Ovary (tissue), 3 donors: ENCODE measurements at regions not wholly inside any gene's neighbourhood (a gene's known extent, or its start where the extent isn't known, plus 50 kb on each side); places are given as distances from the start of the nearest gene placed in this dataset.

ENCODE experiments used
- EP300 ChIP-seq: sonication (generic); formaldehyde crosslinking; IDR thresholded peaks from one replicate; pipeline ENCODE4 v1.6.1; 2017; ENCODE audit warnings: antibody characterized with exemption
- POLR2A ChIP-seq: fragments of 450-650 bp; IDR thresholded peaks from one replicate; pipeline ENCODE4 v1.6.1; 2017; ENCODE audit warnings: antibody characterized with exemption, mild to moderate bottlenecking, moderate library complexity
- TF ChIP-seq, protein P1 (sequence below), 3 donors: fragments of 450-650 bp in 2 of 3; fragments of 200-600 bp in 1 of 3; IDR thresholded peaks; one replicate each; pipeline versions ENCODE4 v1.5.1 to v1.8.0; 2016 to 2022; ENCODE audit warnings: antibody characterized with exemption in 3 of 3, mild to moderate bottlenecking in 1 of 3
- donor health status: DM: no; HTN: no; CAD: no.

DNA sequence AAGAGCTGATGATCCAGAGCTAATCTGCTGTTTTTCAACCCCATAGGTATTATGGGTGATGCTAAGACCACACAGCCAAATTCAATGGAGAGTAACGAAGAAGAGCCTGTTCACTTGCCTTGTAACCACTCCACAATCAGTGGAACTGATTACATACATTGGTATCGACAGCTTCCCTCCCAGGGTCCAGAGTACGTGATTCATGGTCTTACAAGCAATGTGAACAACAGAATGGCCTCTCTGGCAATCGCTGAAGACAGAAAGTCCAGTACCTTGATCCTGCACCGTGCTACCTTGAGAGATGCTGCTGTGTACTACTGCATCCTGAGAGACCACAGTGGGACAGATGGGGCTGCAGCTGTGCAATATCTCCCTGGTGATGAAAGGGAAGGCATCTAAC, 386.0 kb downstream of the DAD1 start:
- TF ChIP-seq, protein P1, sequence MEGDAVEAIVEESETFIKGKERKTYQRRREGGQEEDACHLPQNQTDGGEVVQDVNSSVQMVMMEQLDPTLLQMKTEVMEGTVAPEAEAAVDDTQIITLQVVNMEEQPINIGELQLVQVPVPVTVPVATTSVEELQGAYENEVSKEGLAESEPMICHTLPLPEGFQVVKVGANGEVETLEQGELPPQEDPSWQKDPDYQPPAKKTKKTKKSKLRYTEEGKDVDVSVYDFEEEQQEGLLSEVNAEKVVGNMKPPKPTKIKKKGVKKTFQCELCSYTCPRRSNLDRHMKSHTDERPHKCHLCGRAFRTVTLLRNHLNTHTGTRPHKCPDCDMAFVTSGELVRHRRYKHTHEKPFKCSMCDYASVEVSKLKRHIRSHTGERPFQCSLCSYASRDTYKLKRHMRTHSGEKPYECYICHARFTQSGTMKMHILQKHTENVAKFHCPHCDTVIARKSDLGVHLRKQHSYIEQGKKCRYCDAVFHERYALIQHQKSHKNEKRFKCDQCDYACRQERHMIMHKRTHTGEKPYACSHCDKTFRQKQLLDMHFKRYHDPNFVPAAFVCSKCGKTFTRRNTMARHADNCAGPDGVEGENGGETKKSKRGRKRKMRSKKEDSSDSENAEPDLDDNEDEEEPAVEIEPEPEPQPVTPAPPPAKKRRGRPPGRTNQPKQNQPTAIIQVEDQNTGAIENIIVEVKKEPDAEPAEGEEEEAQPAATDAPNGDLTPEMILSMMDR (IDR thresholded peaks at IDR 0.05) = no peak
- TF ChIP-seq POLR2A = no peak
- no peak for TF ChIP-seq EP300
